ENCODE measurements at regions not wholly inside any gene's neighbourhood (a gene's known extent, or its start where the extent isn't known, plus 50 kb on each side); places are given as distances from the start of the nearest gene placed in this dataset.

DNA sequence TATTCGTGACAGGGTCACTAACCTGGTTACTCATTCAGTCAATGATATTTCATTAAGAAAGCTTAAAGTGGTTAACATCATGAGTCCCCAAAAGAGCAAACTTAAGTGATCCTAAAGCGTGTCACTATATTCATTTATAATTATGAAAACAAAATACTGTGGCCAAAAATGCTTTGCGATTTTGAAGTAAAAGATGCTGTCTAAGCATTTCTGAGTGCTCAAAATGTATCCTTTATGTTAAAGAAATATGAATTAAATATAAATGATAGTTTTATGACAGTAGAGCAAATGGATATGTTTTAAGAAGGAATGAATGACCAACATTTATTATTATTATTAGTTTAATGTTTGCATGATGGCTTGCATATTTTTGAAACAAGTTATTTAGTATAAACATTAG is 72.6 kb upstream of the CDC42EP3 start:
- no peak for TF ChIP-seq EZH2 (IDR thresholded peaks at IDR 0.05; ENCODE audit: borderline replicate concordance, insufficient read depth, low read length, poor library complexity, severe bottlenecking)
- TF ChIP-seq RAD21 (conservative IDR thresholded peaks at IDR 0.05) = no peak
- no peak for TF ChIP-seq EP300 (conservative IDR thresholded peaks at IDR 0.05; ENCODE audit: poor library complexity, severe bottlenecking)
- TF ChIP-seq, protein P1, sequence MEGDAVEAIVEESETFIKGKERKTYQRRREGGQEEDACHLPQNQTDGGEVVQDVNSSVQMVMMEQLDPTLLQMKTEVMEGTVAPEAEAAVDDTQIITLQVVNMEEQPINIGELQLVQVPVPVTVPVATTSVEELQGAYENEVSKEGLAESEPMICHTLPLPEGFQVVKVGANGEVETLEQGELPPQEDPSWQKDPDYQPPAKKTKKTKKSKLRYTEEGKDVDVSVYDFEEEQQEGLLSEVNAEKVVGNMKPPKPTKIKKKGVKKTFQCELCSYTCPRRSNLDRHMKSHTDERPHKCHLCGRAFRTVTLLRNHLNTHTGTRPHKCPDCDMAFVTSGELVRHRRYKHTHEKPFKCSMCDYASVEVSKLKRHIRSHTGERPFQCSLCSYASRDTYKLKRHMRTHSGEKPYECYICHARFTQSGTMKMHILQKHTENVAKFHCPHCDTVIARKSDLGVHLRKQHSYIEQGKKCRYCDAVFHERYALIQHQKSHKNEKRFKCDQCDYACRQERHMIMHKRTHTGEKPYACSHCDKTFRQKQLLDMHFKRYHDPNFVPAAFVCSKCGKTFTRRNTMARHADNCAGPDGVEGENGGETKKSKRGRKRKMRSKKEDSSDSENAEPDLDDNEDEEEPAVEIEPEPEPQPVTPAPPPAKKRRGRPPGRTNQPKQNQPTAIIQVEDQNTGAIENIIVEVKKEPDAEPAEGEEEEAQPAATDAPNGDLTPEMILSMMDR (IDR thresholded peaks at IDR 0.05; ENCODE audit: poor library complexity, severe bottlenecking) = no peak
- TF ChIP-seq, protein P2, sequence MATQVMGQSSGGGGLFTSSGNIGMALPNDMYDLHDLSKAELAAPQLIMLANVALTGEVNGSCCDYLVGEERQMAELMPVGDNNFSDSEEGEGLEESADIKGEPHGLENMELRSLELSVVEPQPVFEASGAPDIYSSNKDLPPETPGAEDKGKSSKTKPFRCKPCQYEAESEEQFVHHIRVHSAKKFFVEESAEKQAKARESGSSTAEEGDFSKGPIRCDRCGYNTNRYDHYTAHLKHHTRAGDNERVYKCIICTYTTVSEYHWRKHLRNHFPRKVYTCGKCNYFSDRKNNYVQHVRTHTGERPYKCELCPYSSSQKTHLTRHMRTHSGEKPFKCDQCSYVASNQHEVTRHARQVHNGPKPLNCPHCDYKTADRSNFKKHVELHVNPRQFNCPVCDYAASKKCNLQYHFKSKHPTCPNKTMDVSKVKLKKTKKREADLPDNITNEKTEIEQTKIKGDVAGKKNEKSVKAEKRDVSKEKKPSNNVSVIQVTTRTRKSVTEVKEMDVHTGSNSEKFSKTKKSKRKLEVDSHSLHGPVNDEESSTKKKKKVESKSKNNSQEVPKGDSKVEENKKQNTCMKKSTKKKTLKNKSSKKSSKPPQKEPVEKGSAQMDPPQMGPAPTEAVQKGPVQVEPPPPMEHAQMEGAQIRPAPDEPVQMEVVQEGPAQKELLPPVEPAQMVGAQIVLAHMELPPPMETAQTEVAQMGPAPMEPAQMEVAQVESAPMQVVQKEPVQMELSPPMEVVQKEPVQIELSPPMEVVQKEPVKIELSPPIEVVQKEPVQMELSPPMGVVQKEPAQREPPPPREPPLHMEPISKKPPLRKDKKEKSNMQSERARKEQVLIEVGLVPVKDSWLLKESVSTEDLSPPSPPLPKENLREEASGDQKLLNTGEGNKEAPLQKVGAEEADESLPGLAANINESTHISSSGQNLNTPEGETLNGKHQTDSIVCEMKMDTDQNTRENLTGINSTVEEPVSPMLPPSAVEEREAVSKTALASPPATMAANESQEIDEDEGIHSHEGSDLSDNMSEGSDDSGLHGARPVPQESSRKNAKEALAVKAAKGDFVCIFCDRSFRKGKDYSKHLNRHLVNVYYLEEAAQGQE (IDR thresholded peaks at IDR 0.05; ENCODE audit: borderline replicate concordance) = no peak
- TF ChIP-seq POLR2AphosphoS5 (IDR thresholded peaks at IDR 0.05) = no peak
- TF ChIP-seq MXI1 (conservative IDR thresholded peaks at IDR 0.05; ENCODE audit: poor library complexity, severe bottlenecking) = no peak
- TF ChIP-seq TAF1 (IDR thresholded peaks at IDR 0.05; ENCODE audit: low read depth) = no peak

Measured in neural cell (in vitro differentiated cells).